GM10266 (cell line): ENCODE measurements at regions not wholly inside any gene's neighbourhood (a gene's known extent, or its start where the extent isn't known, plus 50 kb on each side); places are given as distances from the start of the nearest gene placed in this dataset.

ENCODE experiments used
- DNase-seq: peaks from one replicate; pipeline ENCODE4 v3.0.0; 2012; ENCODE audit errors: extremely low spot score
- CTCF ChIP-seq: IDR thresholded peaks from 2 replicates; pipeline ENCODE4 v1.5.1; 2012; ENCODE audit warnings: mild to moderate bottlenecking, low read depth; ENCODE audit not compliant: control insufficient read depth, insufficient read depth; ENCODE audit errors: missing control alignments

- DNase-seq, result no peak
- no peak for TF ChIP-seq CTCF
Observed at GRCh38 chr6:87912102-87912501, 135.5 kb upstream of the SPACA1 start.

GRCh38 chr6:87909849-87910248, 137.8 kb upstream of the SPACA1 start:
- no peak for TF ChIP-seq CTCF
- DNase-seq, result no peak

- DNase-seq, result no peak
- no peak for TF ChIP-seq CTCF
Observed at GRCh38 chr6:87908978-87909811, 138.4 kb upstream of the SPACA1 start.

GRCh38 chr6:87907521-87907920, 140.1 kb upstream of the SPACA1 start:
- DNase-seq, result no peak
- no peak for TF ChIP-seq CTCF

- TF ChIP-seq CTCF, result no peak
- peak; percentile 52 for DNase-seq
Observed at GRCh38 chr6:87905101-87905641, 142.5 kb upstream of the SPACA1 start.

GRCh38 chr6:87904011-87904410, 143.6 kb upstream of the SPACA1 start:
- TF ChIP-seq CTCF, result no peak
- no peak for DNase-seq

GRCh38 chr6:87903323-87903722, 144.3 kb upstream of the SPACA1 start:
- no peak for TF ChIP-seq CTCF
- DNase-seq, result no peak
